Activated CD8-positive, alpha-beta memory T cell treated with anti-CD3 and anti-CD28 coated beads for 36 hours (primary cell): ENCODE measurements at regions not wholly inside any gene's neighbourhood (a gene's known extent, or its start where the extent isn't known, plus 50 kb on each side); places are given as distances from the start of the nearest gene placed in this dataset.

Experiments
- CTCF ChIA-PET: fragments of 350-600 bp; sonication (Branson Sonifier 250); formaldehyde crosslinking; loops from one replicate; lab custom pipeline; 2021; ENCODE audit warnings: antibody characterized with exemption; lab: Charles Lee
- POLR2A ChIA-PET: fragments of 350-600 bp; sonication (Branson Sonifier 250); formaldehyde crosslinking; loops from one replicate; lab custom pipeline; 2021; ENCODE audit warnings: antibody characterized with exemption; lab: Charles Lee

- CTCF ChIA-PET = no interaction called here
- POLR2A ChIA-PET = no interaction called here
Measured at GRCh38 chr12:113766131-113766878, 199.8 kb downstream of the RBM19 start.

- CTCF ChIA-PET = no interaction called here
- POLR2A ChIA-PET = no interaction called here
Measured at GRCh38 chr12:113764661-113765060, 201.5 kb downstream of the RBM19 start.

- POLR2A ChIA-PET = no interaction called here
- CTCF ChIA-PET = no interaction called here
Measured at GRCh38 chr12:113762882-113763816, 203.0 kb downstream of the RBM19 start.

- POLR2A ChIA-PET = no interaction called here
- CTCF ChIA-PET = no interaction called here
Measured at GRCh38 chr12:113762155-113762881, 203.8 kb downstream of the RBM19 start.

- CTCF ChIA-PET = no interaction called here
- POLR2A ChIA-PET = no interaction called here
Measured at GRCh38 chr12:113759135-113759534, 207.0 kb downstream of the RBM19 start.

GRCh38 chr12:113758165-113758924 is 207.8 kb downstream of the RBM19 start:
- CTCF ChIA-PET = no interaction called here
- POLR2A ChIA-PET = no interaction called here

- CTCF ChIA-PET = no interaction called here
- POLR2A ChIA-PET = no interaction called here
Measured at GRCh38 chr12:113757221-113758002, 208.7 kb downstream of the RBM19 start.

GRCh38 chr12:113756609-113757008 is 209.5 kb downstream of the RBM19 start:
- POLR2A ChIA-PET = no interaction called here
- CTCF ChIA-PET = no interaction called here

GRCh38 chr12:113755098-113755497 is 211.0 kb downstream of the RBM19 start:
- ChIA-PET POLR2A (no interaction called here), CTCF (no interaction called here)

GRCh38 chr12:113751513-113751912 is 214.6 kb downstream of the RBM19 start:
- ChIA-PET POLR2A (no interaction called here), CTCF (no interaction called here)

- ChIA-PET CTCF (no interaction called here), POLR2A (no interaction called here)
Measured at GRCh38 chr12:113749433-113749815, 216.7 kb downstream of the RBM19 start.

GRCh38 chr12:113748707-113749432 is 217.3 kb downstream of the RBM19 start:
- ChIA-PET POLR2A (no interaction called here), CTCF (no interaction called here)

GRCh38 chr12:113747017-113747416 is 219.1 kb downstream of the RBM19 start:
- ChIA-PET CTCF (no interaction called here), POLR2A (no interaction called here)

GRCh38 chr12:113744802-113745395 is 221.2 kb downstream of the RBM19 start:
- POLR2A ChIA-PET = no interaction called here
- CTCF ChIA-PET = interaction anchor here (1.4 kb wide), 1 partner anchor 236 kb away, joined by 3 read pairs; no protein-coding TSS in a partner anchor

GRCh38 chr12:113742801-113743200 is 223.3 kb downstream of the RBM19 start:
- ChIA-PET CTCF (no interaction called here), POLR2A (no interaction called here)

- ChIA-PET CTCF (no interaction called here), POLR2A (no interaction called here)
Measured at GRCh38 chr12:113740699-113741098, 225.4 kb downstream of the RBM19 start.

GRCh38 chr12:113735131-113735530 is 231.0 kb downstream of the RBM19 start:
- POLR2A ChIA-PET = no interaction called here
- CTCF ChIA-PET = no interaction called here

- ChIA-PET CTCF (no interaction called here), POLR2A (no interaction called here)
Measured at GRCh38 chr12:113734503-113734902, 231.6 kb downstream of the RBM19 start.
